A549 (cell line): ENCODE measurements at regions not wholly inside any gene's neighbourhood (a gene's known extent, or its start where the extent isn't known, plus 50 kb on each side); places are given as distances from the start of the nearest gene placed in this dataset.

Source experiments
- CBX2 ChIP-seq: fragments of 200-600 bp; sonication (generic); IDR thresholded peaks from 2 replicates; pipeline ENCODE4 v1.6.1; 2016; ENCODE audit warnings: low read depth, mild to moderate bottlenecking, borderline replicate concordance
- EP300 ChIP-seq, 2 experiments: fragments of >200 bp; sonication (Bioruptor Twin); formaldehyde crosslinking; IDR thresholded peaks; 2 replicates in 1 of 2; 3 replicates in 1 of 2; pipeline ENCODE4 v1.6.1; 2016 to 2017
- FOXS1 ChIP-seq: fragments of 250-450 bp; sonication (Bioruptor Pico); IDR thresholded peaks from 2 replicates; pipeline ENCODE4 v1.5.0; 2020; ENCODE audit warnings: mild to moderate bottlenecking, moderate library complexity
- RFX5 ChIP-seq: fragments of 450-650 bp; IDR thresholded peaks from 2 replicates; pipeline ENCODE4 v1.7.1; 2014; ENCODE audit warnings: antibody characterized with exemption, mild to moderate bottlenecking, moderate library complexity
- TF ChIP-seq, protein P1 (sequence below): fragments of >200 bp; sonication (Bioruptor Twin); formaldehyde crosslinking; IDR thresholded peaks from 3 replicates; pipeline ENCODE4 v1.5.1; 2016
- TF ChIP-seq, protein P2 (sequence below): fragments of 450-650 bp; IDR thresholded peaks from 2 replicates; pipeline ENCODE4 v1.6.1; 2014; ENCODE audit warnings: antibody characterized with exemption

DNA sequence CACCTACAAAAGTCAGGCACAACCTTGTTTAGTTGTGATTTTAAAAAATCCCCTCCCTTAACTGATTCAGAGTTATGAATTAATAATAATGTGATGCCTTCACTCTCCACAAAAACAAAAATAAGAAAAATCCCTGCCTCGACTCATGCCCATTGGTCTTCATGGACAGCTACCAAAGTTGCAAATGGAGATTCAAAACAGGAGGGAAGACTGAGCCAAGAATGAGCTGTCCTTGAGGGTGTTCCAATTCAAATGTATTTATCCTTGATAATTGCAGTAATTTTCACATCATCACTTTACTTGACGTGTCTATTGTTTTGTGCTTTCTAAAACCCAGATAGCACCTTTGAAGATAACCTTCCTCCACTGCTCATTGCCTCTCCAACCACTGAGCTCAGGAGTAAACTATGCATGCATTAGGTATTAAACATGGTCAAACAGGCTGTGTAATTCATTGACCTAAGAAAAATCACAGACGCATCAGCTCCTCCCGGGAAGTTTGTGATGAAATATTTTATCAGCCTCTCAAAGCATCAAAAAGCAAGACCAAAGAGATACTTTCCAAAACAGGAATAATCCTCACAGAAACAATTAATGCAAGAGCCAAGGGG, 712.7 kb upstream of the IGFBP3 start:
- TF ChIP-seq CBX2 (no peak), EP300 (IDR thresholded peaks at IDR 0.05) (no peak), RFX5 (no peak), FOXS1 (no peak)
- TF ChIP-seq, protein P1, sequence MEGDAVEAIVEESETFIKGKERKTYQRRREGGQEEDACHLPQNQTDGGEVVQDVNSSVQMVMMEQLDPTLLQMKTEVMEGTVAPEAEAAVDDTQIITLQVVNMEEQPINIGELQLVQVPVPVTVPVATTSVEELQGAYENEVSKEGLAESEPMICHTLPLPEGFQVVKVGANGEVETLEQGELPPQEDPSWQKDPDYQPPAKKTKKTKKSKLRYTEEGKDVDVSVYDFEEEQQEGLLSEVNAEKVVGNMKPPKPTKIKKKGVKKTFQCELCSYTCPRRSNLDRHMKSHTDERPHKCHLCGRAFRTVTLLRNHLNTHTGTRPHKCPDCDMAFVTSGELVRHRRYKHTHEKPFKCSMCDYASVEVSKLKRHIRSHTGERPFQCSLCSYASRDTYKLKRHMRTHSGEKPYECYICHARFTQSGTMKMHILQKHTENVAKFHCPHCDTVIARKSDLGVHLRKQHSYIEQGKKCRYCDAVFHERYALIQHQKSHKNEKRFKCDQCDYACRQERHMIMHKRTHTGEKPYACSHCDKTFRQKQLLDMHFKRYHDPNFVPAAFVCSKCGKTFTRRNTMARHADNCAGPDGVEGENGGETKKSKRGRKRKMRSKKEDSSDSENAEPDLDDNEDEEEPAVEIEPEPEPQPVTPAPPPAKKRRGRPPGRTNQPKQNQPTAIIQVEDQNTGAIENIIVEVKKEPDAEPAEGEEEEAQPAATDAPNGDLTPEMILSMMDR: no peak
- TF ChIP-seq, protein P2, sequence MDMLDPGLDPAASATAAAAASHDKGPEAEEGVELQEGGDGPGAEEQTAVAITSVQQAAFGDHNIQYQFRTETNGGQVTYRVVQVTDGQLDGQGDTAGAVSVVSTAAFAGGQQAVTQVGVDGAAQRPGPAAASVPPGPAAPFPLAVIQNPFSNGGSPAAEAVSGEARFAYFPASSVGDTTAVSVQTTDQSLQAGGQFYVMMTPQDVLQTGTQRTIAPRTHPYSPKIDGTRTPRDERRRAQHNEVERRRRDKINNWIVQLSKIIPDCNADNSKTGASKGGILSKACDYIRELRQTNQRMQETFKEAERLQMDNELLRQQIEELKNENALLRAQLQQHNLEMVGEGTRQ: no peak
